NCI-H2227 treated with DMSO at 0.1 percent for 48 hours (cell line): ENCODE measurements at regions not wholly inside any gene's neighbourhood (a gene's known extent, or its start where the extent isn't known, plus 50 kb on each side); places are given as distances from the start of the nearest gene placed in this dataset.
A peak's percentile ranks its signal among the peaks of the same experiment; 100 is the strongest.

Experiments used
- DNase-seq: peaks from one replicate; lab custom pipeline; 2025; lab: John Stamatoyannopoulos, UW

DNA sequence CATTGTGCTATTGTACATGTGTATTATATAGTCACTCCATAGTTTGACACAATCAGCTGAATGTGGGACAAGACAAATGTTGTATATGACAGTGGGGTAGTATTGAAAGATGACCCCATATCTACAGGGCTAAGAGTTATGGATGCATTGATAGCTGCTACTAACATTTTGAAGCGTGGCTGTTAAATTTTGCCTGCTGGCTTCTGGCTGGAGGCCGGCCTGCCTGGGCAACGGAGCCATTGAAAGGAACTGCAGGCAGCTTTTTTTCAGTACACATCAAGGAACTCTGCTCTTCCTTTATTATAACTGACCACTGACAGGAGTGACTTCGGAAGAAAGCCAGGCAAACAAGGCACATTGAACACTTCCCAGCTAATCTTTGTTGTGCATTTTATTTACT lies 76.1 kb upstream of the TMEM33 start:
- no peak for DNase-seq

DNA sequence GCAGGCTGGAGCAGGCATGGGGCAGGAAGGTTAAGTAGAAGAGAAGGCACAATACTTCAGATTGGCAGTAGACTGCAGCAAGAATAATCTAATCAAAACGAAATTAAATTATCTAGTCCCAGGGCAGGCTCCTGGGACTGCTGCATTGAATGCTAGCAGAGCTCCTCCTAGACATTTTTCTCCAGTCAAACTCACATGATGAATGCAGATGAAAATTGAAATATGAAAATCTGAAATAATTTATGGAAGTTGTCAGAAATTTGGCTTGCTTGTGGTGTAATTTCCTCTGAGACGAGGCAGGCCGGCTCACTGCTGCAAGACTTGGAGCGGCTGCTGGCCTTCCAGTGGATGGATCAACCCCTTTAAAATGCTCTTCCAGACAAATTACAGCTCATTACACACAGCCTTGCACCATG lies 78.0 kb upstream of the TMEM33 start:
- DNase-seq = peak; percentile 60

DNA sequence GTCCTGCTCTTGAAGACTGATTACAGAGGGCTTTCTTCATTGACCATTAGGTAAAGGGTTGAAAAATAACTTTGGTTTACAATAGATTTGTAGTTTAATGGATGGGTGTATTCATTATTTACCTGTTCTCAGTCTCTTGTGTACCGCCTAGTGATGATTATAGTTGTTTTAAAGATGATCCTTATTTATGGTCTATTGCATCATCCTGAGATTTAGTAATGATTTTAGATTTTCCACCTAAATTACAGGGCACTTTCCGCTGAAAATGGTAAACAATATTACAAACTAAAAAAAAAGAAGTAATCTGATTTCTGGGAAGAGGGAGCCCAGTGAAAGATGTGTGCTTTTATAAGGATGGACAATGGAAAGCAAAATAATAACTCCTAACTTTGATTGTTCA lies 78.4 kb upstream of the TMEM33 start:
- DNase-seq = peak; percentile 58

DNA sequence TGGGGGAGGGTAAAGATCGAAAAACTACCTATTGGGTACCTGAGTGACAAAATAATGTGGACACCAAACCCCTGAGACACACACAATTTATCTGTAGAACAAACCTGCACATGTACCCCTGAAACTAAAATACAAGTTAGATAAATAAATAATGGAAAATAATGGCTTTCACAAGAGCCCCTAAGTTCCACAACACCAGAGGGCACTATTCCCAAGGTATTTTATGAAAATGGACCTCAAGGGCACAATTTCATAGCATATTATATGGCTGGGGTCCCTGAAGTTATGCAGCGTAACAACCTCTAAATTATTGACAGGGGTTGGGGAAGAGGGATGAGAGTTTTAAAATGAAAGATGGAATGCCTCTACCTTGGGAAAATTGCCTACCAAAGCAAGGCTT lies 81.3 kb upstream of the TMEM33 start:
- no peak for DNase-seq

DNA sequence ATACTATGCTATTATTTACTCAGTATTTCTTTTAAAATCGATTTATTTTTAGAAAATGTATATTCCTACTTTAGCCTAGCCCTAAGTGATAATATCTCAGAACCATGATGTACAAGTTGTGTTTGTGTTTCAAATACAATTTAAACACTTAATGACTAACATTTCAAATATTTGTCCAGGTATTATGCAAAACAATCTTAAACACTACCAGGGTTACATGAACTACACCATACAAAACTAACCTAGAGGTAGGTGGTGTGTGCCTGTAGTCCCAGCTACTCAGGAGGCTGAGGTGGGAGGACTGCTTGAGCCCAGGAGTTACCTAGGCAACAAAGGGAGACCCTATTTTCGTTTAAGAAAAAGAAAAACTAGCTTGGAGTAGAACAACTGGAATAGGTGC lies 83.0 kb upstream of the TMEM33 start:
- no peak for DNase-seq

DNA sequence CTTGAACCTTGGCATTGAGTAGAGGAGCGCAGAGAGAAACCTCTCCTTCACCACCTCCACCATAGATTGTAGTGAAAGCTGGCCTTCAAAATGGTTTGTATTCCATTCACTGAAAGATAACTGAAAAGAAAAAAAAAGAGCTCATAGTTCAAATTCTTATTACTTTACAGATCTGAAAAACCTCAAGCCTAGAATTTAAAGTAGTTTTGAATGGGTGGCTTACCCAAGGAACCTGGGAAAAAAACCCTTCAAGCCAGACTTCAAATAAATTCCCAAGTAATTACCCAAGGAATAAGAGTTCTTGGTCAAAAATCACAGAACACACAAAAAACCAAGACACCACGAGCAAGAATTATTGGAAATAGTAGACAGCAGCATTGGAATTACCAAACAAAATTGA lies 83.6 kb upstream of the TMEM33 start:
- no peak for DNase-seq

DNA sequence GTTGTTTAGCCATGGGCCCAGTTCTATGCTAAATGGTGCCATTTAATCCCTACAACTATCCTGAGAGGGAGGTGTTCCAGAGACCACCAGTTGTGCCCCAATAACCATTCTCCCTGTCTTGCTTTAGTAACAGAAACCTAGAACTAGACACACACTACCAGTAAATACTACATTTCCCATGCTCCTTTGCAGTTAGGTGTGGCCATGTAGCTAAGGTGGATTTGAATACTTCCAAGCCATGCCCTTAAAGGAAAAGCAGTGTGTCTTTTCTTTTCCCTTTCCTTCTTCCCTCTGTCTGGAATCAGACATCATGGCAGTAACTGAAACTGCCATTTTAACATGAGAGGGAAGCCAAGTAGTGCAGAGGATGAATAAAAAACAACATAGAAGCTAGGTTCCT lies 90.9 kb upstream of the TMEM33 start:
- DNase-seq = no peak

DNA sequence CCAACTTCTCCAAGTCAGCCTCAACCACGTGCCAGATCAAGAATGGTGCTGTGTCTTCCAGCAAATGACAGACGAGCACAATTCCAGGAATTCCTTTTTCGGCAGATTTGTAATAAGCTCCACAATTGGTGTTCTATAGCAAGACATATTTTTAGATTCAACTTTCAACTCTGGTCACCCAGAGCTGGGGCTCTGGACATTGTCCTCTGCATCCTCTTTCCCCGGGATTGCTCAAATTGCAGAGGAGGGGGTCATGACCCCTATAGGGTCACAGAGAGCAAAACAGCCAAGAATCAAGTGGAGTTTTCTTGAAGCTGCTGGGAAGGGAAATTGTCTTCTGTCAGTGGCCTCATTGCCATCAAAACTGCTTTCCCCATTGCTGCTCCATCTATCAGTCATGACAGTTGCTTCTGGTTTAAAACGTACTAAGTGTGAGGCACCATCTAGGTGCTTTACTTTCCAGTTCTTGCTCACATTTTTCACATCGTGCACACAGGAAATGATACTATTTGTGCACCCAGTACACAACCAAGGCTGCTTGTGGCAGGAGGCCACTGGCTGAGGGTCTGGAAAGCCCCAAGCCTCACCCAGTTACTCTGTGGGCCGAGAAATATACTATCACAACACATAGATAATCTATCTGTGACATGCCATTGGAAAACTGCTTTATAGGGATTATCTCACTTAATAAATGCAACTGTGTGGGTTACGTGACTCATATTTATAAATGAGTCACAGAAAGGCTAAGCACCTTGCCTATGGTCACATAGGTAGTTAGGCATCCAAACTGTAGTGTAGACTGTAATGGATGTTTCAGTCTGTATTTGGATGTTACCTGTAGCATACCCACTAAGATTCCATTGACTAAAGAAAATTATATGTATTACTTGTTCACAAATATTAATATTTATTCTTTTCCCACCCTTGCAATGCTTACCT lies 91.7 kb upstream of the PHOX2B start:
- no peak for DNase-seq

DNA sequence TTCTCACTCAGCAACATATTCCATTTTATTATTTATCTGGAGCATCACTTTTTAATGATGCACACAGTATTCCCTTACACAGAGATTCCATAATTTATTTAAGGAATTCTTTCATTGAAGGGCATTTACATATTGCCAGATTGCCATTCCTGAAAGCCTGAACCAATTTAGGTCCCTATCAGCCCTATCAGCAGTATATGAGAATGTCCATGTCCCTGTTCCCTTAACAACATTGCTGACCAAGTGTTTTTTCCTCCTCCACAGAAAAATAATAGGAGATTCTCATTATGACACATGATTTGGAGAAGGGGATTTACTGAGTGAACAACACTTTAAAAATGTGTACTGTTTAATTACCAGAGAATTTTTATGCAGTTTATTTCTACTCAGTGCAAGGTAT lies 90.1 kb upstream of the PHOX2B start:
- no peak for DNase-seq

DNA sequence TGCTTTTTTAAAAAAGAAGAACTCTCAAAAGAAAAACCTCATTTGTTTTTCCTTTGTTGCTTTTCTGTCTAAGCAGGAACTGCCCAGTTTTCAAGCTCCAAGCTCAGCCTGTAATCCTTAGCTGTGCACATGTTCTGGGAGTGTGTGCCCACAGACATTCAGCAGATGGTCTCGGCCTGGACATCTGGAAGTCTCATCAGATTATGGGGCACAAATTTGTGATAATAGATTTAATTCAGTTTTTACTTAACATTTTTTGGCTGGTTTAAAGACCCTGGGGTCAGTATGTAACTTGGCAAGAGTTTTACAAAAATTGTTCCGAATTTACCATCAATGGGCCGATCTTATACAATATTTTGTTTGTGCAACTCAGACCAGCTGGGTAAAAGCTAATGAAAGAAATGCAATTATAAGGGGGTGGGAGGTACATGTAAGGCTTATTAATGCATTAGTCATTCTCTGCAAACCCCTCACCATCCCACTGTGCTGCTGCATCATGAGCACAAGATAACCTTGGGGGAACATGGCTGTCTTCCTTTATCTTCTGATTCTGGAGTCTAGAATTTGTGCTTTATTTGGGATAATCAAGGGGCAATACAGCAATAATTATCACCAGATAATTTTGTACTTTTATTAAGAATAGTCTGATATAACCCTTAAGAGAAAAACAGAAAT lies 86.9 kb upstream of the PHOX2B start:
- no peak for DNase-seq

DNA sequence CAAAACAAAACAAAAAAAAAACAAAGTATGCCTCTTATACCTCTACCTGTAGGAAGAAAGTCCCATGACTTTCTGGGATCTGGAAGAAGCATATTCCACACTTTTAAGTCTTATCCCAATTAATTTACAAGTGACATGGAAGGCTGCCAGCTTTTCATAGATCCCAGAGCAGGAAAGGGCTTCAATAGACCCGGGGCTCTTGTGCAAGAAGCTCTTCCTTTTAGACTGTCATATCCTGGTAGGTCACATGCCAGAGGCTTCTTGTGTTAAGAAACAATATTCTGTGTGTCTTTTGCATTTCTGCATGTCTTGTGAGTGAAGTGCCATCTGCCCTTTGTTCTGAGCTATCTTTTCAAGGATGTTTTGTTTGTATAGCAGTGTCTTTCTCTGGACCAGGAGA lies 84.4 kb upstream of the PHOX2B start:
- DNase-seq = no peak

DNA sequence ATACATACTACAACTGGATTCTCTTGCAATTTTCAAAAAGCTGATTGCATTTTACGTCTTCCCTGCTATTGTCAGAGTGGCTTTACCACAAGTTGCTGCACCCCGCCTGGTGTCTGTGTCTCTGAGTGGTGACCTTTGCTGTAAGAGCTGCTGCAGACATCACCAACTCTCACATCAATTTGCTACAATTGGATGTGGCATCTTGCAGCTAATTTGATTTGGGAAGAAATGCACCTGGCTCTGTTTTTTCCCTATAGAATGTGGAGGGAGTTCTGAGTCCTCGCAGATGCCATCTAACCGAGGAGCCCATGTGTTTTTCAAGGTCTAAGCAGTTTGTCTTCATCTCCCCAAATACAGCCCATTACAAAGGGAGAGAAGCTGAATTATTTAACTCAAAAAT lies 73.8 kb upstream of the PHOX2B start:
- no peak for DNase-seq

DNA sequence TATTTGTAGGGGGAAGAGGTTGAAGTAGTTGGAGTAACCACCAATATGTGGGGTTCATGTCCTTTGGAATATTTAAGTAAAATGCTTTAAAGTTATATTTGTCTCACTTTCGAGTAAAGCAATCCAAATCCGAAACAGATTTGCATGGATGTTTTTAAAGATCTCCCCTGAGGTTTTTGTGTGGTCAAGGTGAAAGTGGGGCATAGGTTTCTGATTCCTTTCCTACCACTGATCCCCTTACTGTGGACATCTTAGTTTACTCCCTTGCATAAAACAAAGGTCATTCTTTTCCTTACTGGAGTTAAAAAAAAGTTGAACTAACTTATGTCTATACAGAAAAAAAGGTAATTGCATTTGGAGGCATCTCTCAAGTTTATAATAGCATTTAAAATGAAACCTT lies 71.9 kb upstream of the PHOX2B start:
- no peak for DNase-seq

DNA sequence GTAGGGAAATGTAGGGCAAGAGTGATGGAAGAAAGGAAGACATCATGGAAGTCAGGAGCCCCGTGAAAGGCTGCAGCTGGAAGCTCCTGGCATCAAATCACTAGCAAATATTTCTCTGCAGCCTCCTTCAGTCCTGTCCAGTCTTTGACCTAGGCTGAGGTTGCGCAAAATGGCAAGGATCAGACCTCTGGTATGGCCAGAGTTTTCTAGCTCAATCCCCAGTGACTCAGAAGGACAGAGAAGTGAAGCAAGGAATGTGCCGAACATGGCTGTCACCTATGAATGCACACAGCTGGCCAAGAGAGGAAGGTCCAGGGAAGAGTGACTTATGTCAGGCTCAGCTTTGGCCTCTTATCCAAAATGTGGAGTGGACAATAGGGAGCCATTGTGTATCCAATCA lies 71.1 kb upstream of the PHOX2B start:
- DNase-seq = no peak

DNA sequence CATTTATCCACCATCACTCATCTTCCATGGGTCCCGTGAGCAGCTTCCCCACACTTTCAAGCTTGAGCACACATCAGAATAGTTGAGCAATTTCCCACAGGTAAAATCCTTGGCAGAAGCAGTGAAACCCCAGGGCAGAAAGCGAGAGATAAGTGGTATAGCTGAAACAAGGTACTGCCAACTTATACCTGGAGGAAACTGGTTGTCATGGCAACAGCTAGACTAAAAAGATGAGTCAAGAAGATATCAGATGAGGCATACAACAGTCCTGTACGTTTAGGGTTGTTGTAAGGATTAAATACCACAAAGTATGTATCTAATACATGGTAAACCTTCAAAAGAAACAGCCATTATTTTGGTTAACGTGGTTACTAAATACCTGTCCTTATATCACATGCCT lies 66.9 kb upstream of the PHOX2B start:
- no peak for DNase-seq

DNA sequence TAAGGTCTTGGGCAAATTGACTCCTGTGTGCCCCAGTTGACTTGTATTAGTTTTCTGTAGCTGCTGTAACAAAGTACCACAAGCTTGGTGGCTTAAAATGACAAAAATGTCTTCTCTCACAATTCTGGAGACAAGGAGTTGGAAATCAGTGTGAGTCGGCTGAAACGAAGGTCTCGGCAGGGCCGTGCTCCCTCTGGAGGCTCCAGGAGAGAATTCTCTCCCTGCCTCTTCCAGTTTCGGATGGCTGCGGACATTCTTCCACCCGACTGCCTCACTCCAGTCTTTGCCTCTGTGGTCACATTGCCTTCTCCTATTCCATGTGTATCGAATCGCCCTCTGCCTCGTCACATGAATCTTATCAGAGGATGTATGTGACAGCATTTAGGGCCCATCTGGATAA lies 66.0 kb upstream of the PHOX2B start:
- no peak for DNase-seq

DNA sequence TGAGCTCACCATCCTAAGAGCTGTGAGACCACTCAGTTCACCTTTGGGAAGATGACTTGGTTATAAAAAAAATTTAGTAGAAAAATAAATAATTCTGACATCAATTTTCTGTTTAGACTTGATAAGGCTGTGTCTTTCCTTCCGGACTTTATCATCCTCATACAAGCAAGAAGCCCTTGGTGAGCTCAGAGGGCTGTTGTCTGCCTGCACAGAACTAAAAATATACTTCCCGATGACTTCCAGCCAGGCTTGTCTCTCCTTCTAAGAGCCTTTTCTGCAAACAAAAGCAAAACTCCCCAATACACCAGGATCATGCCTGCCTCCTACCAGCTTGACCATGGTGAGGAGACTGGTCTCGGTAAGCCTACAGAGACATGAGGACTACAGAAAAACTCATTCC lies 58.3 kb upstream of the PHOX2B start:
- no peak for DNase-seq

DNA sequence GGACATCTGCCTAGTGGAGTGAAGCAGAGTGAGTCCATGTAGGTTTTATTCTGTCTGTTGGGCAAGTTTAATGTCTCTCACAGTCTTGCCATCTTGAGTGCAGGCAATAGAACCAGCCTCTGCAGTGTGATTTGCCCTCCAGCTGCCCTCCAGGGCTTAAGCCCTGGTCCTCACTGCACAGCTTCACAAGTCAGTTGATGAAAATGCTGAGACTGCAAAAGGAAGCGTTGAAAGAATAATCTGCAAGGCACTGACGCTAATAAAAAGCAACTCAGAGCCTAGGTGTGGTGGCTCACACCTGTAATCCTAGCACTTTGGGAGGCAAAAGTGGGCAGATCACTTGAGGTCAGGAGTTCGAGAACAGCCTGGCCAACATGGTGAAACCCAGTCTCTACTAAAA lies 54.1 kb upstream of the PHOX2B start:
- DNase-seq = no peak

DNA sequence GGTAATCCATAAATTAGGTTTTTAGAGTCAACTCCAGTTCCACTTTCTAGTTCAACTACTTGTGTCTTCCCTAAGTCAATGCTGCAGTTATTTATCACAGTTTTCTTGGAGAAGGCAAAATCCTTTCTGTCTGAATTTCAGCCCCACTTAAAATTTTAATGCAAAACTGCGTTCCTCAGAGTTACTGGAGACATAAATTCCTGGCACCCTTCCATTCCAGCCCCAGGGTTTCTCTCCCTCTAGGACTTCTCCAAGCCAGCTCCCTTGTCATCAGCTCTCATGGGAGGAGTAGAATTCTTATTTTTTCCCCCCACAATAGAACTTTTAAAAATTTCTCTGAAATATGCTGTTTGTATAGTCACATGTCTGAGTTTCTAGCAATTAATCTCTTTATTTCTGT lies 50.6 kb upstream of the PHOX2B start:
- DNase-seq = no peak
